GM19328 (cell line): ENCODE measurements at regions not wholly inside any gene's neighbourhood (a gene's known extent, or its start where the extent isn't known, plus 50 kb on each side); places are given as distances from the start of the nearest gene placed in this dataset.

ENCODE experiments used
- ATAC-seq: cut with Tn5 transposase; IDR thresholded peaks from one replicate; pipeline ENCODE4 v1.9.1; 2021; ENCODE audit warnings: mild to moderate bottlenecking, moderate library complexity; ENCODE audit not compliant: unreplicated experiment

DNA sequence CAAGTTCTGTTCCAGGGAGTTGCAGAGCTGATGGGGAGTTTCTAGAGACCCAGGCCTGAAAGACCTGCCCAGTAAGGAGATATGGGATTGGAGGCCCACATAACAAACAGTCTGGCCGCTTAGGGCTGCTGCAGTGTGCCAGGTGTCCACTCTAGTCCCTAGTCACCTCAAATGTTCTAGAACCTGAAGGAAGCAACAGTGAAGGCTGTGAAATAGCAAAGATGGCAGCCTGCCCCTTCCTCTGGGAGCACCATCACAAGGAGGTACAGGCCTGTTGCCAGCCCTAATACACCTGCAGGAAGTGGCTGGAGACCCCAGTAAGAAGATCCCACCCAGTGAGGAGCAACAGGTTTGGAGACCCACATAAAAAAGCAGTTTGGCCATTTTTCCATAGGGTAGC lies 783.8 kb upstream of the EDIL3 start:
- no peak for ATAC-seq

DNA sequence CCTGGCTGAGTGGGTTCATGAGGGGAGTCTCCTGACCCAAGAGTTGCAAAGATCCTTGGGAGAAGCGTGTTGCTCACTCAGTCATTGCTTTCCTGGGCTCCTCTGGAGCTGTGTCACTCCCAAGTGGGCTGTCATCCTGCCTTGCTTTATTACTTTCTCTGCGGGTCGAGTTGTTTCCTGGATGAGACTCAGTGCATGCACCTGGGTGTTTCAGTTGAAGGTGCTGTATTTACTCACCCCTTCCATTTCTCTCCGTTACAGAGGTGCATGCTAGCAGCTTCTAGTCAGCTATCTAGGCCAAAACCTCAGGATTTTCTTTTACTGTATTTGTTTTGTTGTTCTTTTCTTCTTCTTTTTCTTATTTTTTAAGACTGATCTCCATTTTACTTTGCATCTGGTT lies 785.5 kb upstream of the EDIL3 start:
- ATAC-seq = no peak

GRCh38 chr5:85173469-85173868 lies 788.8 kb upstream of the EDIL3 start:
- ATAC-seq = no peak

GRCh38 chr5:85182344-85182743 lies 797.7 kb upstream of the EDIL3 start:
- no peak for ATAC-seq

DNA sequence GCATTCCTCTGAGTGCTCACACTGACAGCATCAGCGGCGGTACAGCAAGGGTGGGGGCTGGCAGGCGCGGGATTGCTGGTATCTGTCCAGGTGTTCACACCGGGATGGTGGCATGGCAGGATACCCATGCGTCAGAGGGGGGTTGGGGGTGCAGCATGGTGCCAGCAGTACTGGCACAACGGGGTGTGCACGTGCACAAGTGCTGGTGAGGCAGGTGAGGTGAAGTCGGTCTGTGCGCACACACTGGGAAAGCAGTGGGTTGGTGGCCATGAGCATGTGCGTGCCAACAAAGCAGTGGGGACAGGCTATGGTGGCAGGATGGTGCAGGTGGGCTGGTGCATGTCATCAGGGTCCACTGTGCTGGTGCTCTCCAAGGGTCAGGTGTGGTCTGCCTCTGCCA lies 819.6 kb upstream of the EDIL3 start:
- no peak for ATAC-seq

DNA sequence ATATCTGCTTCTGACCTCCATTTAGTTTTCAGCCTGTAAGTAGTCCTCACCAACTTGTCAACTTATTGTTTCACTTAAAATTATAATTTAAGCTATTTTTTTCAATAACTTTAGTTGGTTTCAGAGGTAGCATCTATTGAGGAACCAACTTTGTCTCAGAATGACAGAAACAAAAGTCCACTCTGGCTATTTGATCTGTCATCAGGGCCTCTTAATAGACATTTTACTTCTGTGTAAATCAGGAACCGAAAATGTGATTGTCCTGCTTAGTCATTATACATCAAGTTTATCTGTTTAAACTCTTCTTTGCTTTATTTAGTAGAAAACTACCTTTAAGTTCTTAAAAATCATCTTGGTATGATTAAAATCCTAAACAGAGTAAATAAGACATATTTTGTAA lies 820.8 kb upstream of the EDIL3 start:
- ATAC-seq = no peak

GRCh38 chr5:85225388-85225787 lies 840.7 kb upstream of the EDIL3 start:
- no peak for ATAC-seq

- no peak for ATAC-seq
Observed at GRCh38 chr5:85249204-85249603, 864.5 kb upstream of the EDIL3 start.

DNA sequence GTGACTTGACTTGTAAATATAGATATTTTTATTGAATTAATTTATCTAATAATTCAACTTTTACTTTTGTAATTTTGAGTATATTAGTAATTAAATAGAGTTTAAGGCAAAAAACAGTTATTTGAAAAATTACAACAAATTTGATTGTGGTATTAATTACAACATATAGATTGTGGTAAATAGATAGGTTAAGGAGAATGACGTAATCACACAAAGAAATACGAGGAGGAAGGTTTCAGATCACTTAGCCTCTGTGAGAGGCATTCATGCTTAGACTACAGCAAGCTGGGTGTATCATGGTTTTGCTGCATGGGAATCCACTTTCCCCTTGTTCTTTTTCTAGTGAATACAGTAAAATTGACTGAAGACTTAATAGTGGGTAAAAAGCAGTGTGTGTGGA lies 878.4 kb upstream of the EDIL3 start:
- no peak for ATAC-seq

- no peak for ATAC-seq
Observed at GRCh38 chr5:85266692-85267091, 882.0 kb upstream of the EDIL3 start.

DNA sequence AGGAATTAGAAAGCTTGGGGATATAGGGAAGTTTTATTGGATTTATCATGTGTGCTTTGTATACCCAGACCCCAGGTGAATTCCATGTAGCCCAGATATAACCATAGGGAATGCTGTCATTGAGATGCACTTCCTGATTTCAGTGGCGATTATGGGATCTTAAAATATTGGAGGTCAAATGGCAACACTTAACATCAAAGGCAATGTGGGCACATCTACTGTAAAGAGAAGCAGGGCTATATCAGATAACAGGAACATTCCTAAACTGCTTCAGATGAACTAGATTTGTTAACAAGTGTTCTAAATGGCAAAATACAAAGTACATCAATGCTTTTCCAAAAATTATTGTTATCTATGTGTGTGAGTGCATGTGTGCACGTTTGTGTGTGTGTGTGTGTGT lies 883.5 kb upstream of the EDIL3 start:
- ATAC-seq = no peak

DNA sequence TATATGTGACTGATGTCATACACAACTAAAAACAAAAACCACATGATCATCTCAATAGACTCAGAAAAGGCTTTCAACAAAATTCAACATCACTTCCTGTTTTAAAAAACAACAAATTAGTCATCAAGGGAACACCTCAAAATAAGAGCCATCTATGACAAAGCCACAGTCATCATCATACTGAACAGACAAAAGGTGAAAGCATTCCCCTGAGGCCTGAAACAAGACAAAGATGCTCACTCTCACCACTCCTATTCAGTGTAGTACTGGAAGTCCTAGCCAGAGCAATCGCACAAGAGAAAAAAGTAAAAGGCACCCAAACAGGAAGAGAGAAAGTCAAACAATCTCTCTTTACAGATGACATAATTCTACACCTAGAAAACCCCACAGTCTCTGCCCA lies 893.5 kb upstream of the EDIL3 start:
- ATAC-seq = no peak

- no peak for ATAC-seq
Observed at GRCh38 chr5:85288914-85289313, 904.2 kb upstream of the EDIL3 start.

- no peak for ATAC-seq
Observed at GRCh38 chr5:85293145-85293785, 908.6 kb upstream of the EDIL3 start.

GRCh38 chr5:85304524-85304923 lies 919.8 kb upstream of the EDIL3 start:
- no peak for ATAC-seq

DNA sequence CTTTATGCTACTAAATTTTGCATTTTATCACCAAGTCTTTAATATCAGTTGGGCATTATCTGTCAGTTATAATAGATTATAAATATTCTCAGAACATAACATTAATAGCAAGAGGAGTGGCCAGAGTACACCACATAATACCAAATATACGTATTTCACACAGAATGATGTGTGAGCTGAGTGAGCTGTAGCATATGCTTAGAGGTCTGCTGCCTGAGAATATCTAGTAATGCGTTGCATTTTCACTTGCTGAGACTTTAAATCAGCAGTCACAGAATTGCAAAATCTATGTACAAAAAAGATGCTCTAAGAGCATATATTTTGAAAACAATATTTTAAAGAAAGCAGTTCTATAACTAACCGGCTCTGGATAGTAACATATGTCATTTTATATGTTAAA lies 921.1 kb upstream of the EDIL3 start:
- no peak for ATAC-seq

DNA sequence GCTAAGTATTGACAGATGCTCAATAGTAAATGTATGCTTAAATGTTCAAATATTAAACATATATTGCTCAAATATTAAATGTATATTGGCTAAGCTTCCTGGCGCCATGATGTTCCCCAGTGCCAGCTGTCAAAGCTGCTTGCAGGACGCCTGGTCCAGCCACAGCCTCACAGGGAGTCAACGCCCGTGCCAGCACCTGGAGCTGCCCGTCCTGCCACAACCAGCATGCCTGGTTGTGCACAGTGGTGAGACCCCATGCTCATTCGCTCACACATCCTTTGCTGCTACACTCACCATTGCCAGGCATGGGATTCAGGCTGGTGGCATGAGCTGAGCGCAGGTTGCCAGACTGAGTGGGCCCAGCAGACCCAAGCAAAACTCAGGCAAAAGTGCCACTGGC lies 926.9 kb upstream of the EDIL3 start:
- ATAC-seq = no peak

DNA sequence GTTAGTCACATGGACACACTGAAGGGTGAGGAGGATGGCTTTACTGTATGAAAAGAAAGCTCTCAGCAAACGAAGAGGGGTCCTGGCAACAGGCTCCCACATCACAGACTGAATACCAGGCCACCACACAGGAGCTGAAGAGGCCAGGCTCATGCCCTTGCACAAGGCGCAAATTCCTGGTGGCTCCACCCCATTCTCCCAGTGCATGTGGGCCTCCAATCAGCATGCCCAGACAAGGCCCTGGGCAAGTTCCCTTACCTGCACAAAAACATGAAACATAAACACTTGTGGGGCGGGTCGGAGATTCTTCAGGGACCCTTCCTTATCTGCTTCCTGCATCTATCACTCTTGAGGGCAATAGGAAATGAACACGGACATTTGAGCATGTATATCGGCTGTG lies 935.8 kb upstream of the EDIL3 start:
- no peak for ATAC-seq

GRCh38 chr5:85333276-85333675 lies 948.6 kb upstream of the EDIL3 start:
- ATAC-seq = no peak

- no peak for ATAC-seq
Observed at GRCh38 chr5:85337435-85337834, 952.8 kb upstream of the EDIL3 start.

- no peak for ATAC-seq
Observed at GRCh38 chr5:85340790-85341189, 956.1 kb upstream of the EDIL3 start.

DNA sequence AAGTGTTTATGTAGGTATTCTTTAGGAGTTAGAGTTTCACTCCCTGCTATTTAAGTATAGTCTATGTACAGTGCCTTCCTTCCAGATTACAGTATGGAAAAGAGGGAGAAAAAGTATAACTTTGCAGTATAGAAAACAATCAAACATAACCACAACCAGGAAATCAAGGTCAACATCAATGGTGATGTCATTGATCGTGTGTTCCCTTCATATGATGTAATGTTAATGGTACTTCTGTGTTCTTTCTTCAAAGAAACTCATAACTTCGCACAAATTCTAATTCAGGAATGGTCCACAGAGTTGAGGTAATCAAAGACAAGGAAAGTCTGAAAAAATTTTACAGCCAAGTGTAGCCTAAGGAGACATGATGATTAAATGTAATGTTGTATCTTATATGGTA lies 961.1 kb upstream of the EDIL3 start:
- no peak for ATAC-seq

GRCh38 chr5:85357309-85357708 lies 972.6 kb upstream of the EDIL3 start:
- no peak for ATAC-seq

GRCh38 chr5:85375525-85375924 lies 990.8 kb upstream of the EDIL3 start:
- no peak for ATAC-seq
